Left hindlimb (tissue), 1 donor: ENCODE measurements at regions not wholly inside any gene's neighbourhood (a gene's known extent, or its start where the extent isn't known, plus 50 kb on each side); places are given as distances from the start of the nearest gene placed in this dataset.

Experiments used
- DNase-seq: peaks from one replicate; pipeline ENCODE4 v3.0.0-alpha.2; 2018

- DNase-seq: no peak
Observed at GRCh38 chr6:37555040-37555781, 55.5 kb upstream of the CCDC167 start.

GRCh38 chr6:37554480-37554819 is 54.8 kb upstream of the CCDC167 start:
- no peak for DNase-seq

- no peak for DNase-seq
Observed at GRCh38 chr6:37552267-37552666, 52.6 kb upstream of the CCDC167 start.

- no peak for DNase-seq
Observed at GRCh38 chr6:37551867-37552266, 52.2 kb upstream of the CCDC167 start.

- no peak for DNase-seq
Observed at GRCh38 chr6:37551446-37551845, 51.8 kb upstream of the CCDC167 start.

- no peak for DNase-seq
Observed at GRCh38 chr6:37551002-37551401, 51.3 kb upstream of the CCDC167 start.

- DNase-seq: no peak
Observed at GRCh38 chr6:37550191-37550831, 50.6 kb upstream of the CCDC167 start.

GRCh38 chr6:37549558-37549957 is 49.9 kb upstream of the CCDC167 start:
- no peak for DNase-seq
